22Rv1 (cell line): ENCODE measurements at regions not wholly inside any gene's neighbourhood (a gene's known extent, or its start where the extent isn't known, plus 50 kb on each side); places are given as distances from the start of the nearest gene placed in this dataset.

Experiments used
- CTCF ChIP-seq: fragments of 450-650 bp; IDR thresholded peaks from 2 replicates; pipeline ENCODE4 v1.5.1; 2017; ENCODE audit warnings: mild to moderate bottlenecking
- ZFX ChIP-seq: fragments of 450-650 bp; IDR thresholded peaks from 2 replicates; pipeline ENCODE4 v1.6.1; 2017; ENCODE audit warnings: antibody characterized with exemption, borderline replicate concordance

GRCh38 chr7:113304104-113304503 lies 185.8 kb upstream of the SMIM30 start:
- TF ChIP-seq CTCF (no peak), ZFX (no peak)
